H1 (cell line): ENCODE measurements at regions not wholly inside any gene's neighbourhood (a gene's known extent, or its start where the extent isn't known, plus 50 kb on each side); places are given as distances from the start of the nearest gene placed in this dataset.

Experiments used
- CEBPB ChIP-seq: IDR thresholded peaks from 2 replicates; pipeline ENCODE4 v1.6.1; 2012; ENCODE audit warnings: low read depth, low read length
- CHD7 ChIP-seq: fragments of 300-600 bp; sonication (generic); IDR thresholded peaks from 2 replicates; pipeline ENCODE4 v1.7.1; 2012; ENCODE audit warnings: low read length, moderate library complexity, mild to moderate bottlenecking, inconsistent platforms; ENCODE audit not compliant: insufficient replicate concordance
- CTCF ChIP-seq, 3 experiments: IDR thresholded peaks; 1 replicate in 2 of 3; 2 replicates in 1 of 3; pipeline versions ENCODE4 v1.5.1 to v1.6.1; 2011; ENCODE audit warnings: low read length in 3 of 3, mild to moderate bottlenecking in 3 of 3, inconsistent platforms in 2 of 3, low read depth in 1 of 3, moderate library complexity in 1 of 3; ENCODE audit not compliant: insufficient read depth in 1 of 3; ENCODE audit errors: control extremely low read depth in 1 of 3
- EZH2 ChIP-seq: fragments of 200-600 bp; sonication (generic); IDR thresholded peaks from 2 replicates; pipeline ENCODE4 v1.7.1; 2012; ENCODE audit warnings: low read depth, mild to moderate bottlenecking, moderate library complexity, low read length, inconsistent platforms; ENCODE audit not compliant: severe bottlenecking
- JUN ChIP-seq: IDR thresholded peaks from 2 replicates; pipeline ENCODE4 v1.6.1; 2011; ENCODE audit warnings: low read depth, mild to moderate bottlenecking, improper control_type of control experiment, low read length
- MAX ChIP-seq: IDR thresholded peaks from 2 replicates; pipeline ENCODE4 v1.6.1; 2012; ENCODE audit warnings: inconsistent platforms

DNA sequence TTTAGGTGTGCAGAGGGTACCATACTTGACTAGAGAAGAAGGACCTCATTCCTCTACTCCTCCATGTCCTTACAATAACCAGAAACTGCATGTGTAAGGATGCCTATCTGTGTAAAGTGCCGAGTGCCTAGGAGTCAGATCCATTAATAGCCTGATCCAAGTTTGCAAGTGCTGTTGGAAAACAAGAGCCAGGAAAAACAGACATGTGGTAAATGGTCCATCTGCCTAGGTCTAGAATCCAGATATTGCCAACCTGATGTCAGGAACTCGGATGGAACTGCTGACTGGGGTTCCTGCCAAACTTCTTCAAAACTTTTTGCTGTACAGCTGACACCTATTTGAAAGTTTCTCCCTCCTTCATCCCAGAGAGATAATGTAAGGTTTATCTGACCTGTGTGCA is 239.4 kb upstream of the CAMK1G start:
- no peak for TF ChIP-seq CHD7
- TF ChIP-seq MAX, result no peak
- no peak for TF ChIP-seq JUN
- no peak for TF ChIP-seq CEBPB
- no peak for TF ChIP-seq EZH2
- no peak for TF ChIP-seq CTCF (IDR thresholded peaks at IDR 0.05; ENCODE audit: control extremely low read depth in 1 of 3, insufficient read depth in 1 of 3, low read depth in 1 of 3, low read length in 3 of 3)
